Panc1 (cell line): ENCODE measurements at regions not wholly inside any gene's neighbourhood (a gene's known extent, or its start where the extent isn't known, plus 50 kb on each side); places are given as distances from the start of the nearest gene placed in this dataset.

Source experiments
- ATAC-seq: fragments of 200-7000 bp; cut with Tn5 transposase; 2 replicates; pipeline ENCODE4 v1.9.1; 2020; ENCODE audit warnings: mild to moderate bottlenecking, moderate library complexity
- BruUV-seq: library from RNA; stranded (reverse); fragments of 400-500 nt; replicated peaks from 2 replicates; lab custom pipeline; 2021; lab: Mats Ljungman, UMichigan
- CTCF ChIA-PET: fragments of 300-600 bp; sonication (Branson Sonifier 250); formaldehyde crosslinking; loops from one replicate; lab custom pipeline; 2022; ENCODE audit warnings: antibody characterized with exemption; lab: Charles Lee
- POLR2A ChIA-PET: fragments of 300-600 bp; sonication (Branson Sonifier 250); formaldehyde crosslinking; loops from one replicate; lab custom pipeline; 2022; ENCODE audit warnings: antibody characterized with exemption; lab: Charles Lee
- DNase-seq: peaks from one replicate; pipeline ENCODE4 v3.0.0-alpha.2; 2010; ENCODE audit warnings: low read depth, low spot score
- H3K27ac ChIP-seq: 2 replicates; pipeline ENCODE4 v1.5.1; 2011; ENCODE audit warnings: mild to moderate bottlenecking, low read length, inconsistent platforms
- H3K27me3 ChIP-seq: fragments of 200-500 bp; sonication (Bioruptor generic); 2 replicates; pipeline ENCODE4 v1.6.0; 2014; ENCODE audit warnings: low read length, inconsistent platforms; ENCODE audit not compliant: control insufficient read depth, insufficient read depth
- H3K36me3 ChIP-seq: fragments of 200-500 bp; sonication (Bioruptor generic); 2 replicates; pipeline ENCODE4 v1.5.1; 2014; ENCODE audit warnings: inconsistent platforms, mild to moderate bottlenecking, low read length, moderate library complexity; ENCODE audit not compliant: control insufficient read depth, insufficient read depth
- H3K4me1 ChIP-seq: 2 replicates; pipeline ENCODE4 v1.5.1; 2011; ENCODE audit warnings: inconsistent platforms, mild to moderate bottlenecking, low read length, moderate library complexity; ENCODE audit not compliant: control insufficient read depth, insufficient read depth
- H3K4me3 ChIP-seq, 2 experiments: 2 replicates each; pipeline ENCODE4 v1.5.1; 2011 to 2012; ENCODE audit warnings: low read depth in 2 of 2, low read length in 2 of 2, mild to moderate bottlenecking in 2 of 2, inconsistent platforms in 1 of 2, moderate library complexity in 1 of 2
- H3K9me3 ChIP-seq: fragments of 200-500 bp; sonication (Bioruptor generic); 2 replicates; pipeline ENCODE4 v1.5.1; 2014; ENCODE audit warnings: low read depth, mild to moderate bottlenecking, inconsistent platforms, low read length, moderate library complexity; ENCODE audit not compliant: control insufficient read depth, insufficient read depth
- CTCF ChIP-seq: fragments of 450-650 bp; IDR thresholded peaks from 2 replicates; pipeline ENCODE4 v1.5.1; 2017; ENCODE audit warnings: mild to moderate bottlenecking
- POLR2AphosphoS5 ChIP-seq: IDR thresholded peaks from 2 replicates; pipeline ENCODE4 v1.6.1; 2012; ENCODE audit warnings: mild to moderate bottlenecking, low read depth, low read length, moderate library complexity
- REST ChIP-seq, 2 experiments: IDR thresholded peaks; 2 replicates each; pipeline ENCODE4 v1.6.1; 2011 to 2012; ENCODE audit warnings: low read depth in 2 of 2, control low read depth in 1 of 2, low read length in 1 of 2, mild to moderate bottlenecking in 1 of 2, moderate library complexity in 1 of 2; ENCODE audit not compliant: insufficient read depth in 1 of 2
- SIN3A ChIP-seq: IDR thresholded peaks from 2 replicates; pipeline ENCODE4 v1.6.1; 2012; ENCODE audit warnings: low read depth, mild to moderate bottlenecking, low read length, moderate library complexity, borderline replicate concordance; ENCODE audit not compliant: insufficient read depth
- TCF7L2 ChIP-seq: IDR thresholded peaks from 2 replicates; pipeline ENCODE4 v1.6.1; 2011; ENCODE audit warnings: mild to moderate bottlenecking, low read depth, low read length, inconsistent platforms
- in situ Hi-C: cut with HindIII; loops from 2 replicates; pipeline ENCODE4 v1.10.0; 2016; ENCODE audit warnings: low sequenced_read_pairs, low pct_unique_long_range_greater_than_20kb
- intact Hi-C: fragments of 100-400 bp; cut with micrococcal nuclease; formaldehyde crosslinking; loops from one replicate; pipeline ENCODE4 v1.10.0; 2022; ENCODE audit not compliant: unreplicated experiment

GRCh38 chr17:83175822-83176622, 96.6 kb downstream of the METRNL start:
- ATAC-seq: no peak
- in situ Hi-C loops (no loop called here), intact Hi-C loops (no loop called here)

GRCh38 chr17:83176623-83177583, 97.5 kb downstream of the METRNL start:
- ChIA-PET POLR2A (no interaction called here), CTCF (no interaction called here)
- ATAC-seq (no peak), DNase-seq (no peak)
- Histone ChIP-seq H3K36me3 (no peaks in the 10 kb centered on the region), H3K4me1 (no peaks in the 10 kb centered on the region), H3K27me3 (no peaks in the 10 kb centered on the region), H3K4me3 (no peak overlapping the region), H3K27ac (no peak overlapping the region), H3K9me3 (no peaks in the 10 kb centered on the region)
- BruUV-seq: no TSS peak
- in situ Hi-C loops: no loop called here
- intact Hi-C loops: no loop called here
- TF ChIP-seq POLR2AphosphoS5 (no peak), REST (IDR thresholded peaks at IDR 0.05; ENCODE audit: insufficient read depth in 1 of 2, low read depth in 2 of 2, low read length in 1 of 2) (no peak), TCF7L2 (no peak), CTCF (no peak), SIN3A (no peak)

More at GRCh38 chr17:83175822-83176622, 96.6 kb downstream of the METRNL start:
- Histone ChIP-seq H3K27ac (no peak overlapping the region), H3K4me1 (no peaks in the 10 kb centered on the region), H3K27me3 (no peaks in the 10 kb centered on the region), H3K9me3 (no peaks in the 10 kb centered on the region), H3K4me3 (no peak overlapping the region), H3K36me3 (no peaks in the 10 kb centered on the region)
- ChIA-PET POLR2A (no interaction called here), CTCF (no interaction called here)
- no peak for DNase-seq
- no TSS peak for BruUV-seq
- no peak for TF ChIP-seq POLR2AphosphoS5
